CD4-positive, alpha-beta T cell (primary cell): ENCODE measurements at regions not wholly inside any gene's neighbourhood (a gene's known extent, or its start where the extent isn't known, plus 50 kb on each side); places are given as distances from the start of the nearest gene placed in this dataset.

Experiments used
- ATAC-seq: fragments of 200-7000 bp; cut with Tn5 transposase; one replicate; pipeline ENCODE4 v1.10.0; 2022; ENCODE audit warnings: mild to moderate bottlenecking; ENCODE audit not compliant: poor library complexity
- CTCF ChIA-PET: fragments of 350-600 bp; sonication (Branson Sonifier 250); formaldehyde crosslinking; loops from one replicate; lab custom pipeline; 2021; ENCODE audit warnings: antibody characterized with exemption, inconsistent platforms; lab: Charles Lee
- POLR2A ChIA-PET: fragments of 350-600 bp; sonication (Branson Sonifier 250); formaldehyde crosslinking; loops from one replicate; lab custom pipeline; 2021; ENCODE audit warnings: antibody characterized with exemption, inconsistent platforms; lab: Charles Lee
- DNase-seq, 14 experiments: peaks; one replicate each; pipeline ENCODE4 v3.0.0-alpha.2; 2013 to 2020; ENCODE audit warnings: mixed read lengths in 2 of 14
- H3K27ac ChIP-seq, 2 donors: one replicate each; pipeline versions ENCODE4 v1.5.1 to v1.7.0; 2013; ENCODE audit warnings: low read length in 2 of 2, low read depth in 1 of 2, mild to moderate bottlenecking in 1 of 2
- H3K27me3 ChIP-seq, 2 experiments: 1 replicate in 1 of 2; 2 replicates in 1 of 2; pipeline versions ENCODE4 v1.6.1 to v1.7.0; 2013; ENCODE audit warnings: low read length in 2 of 2, control low read depth in 1 of 2, mild to moderate bottlenecking in 1 of 2, moderate library complexity in 1 of 2; ENCODE audit not compliant: insufficient read depth in 2 of 2, control insufficient read depth in 1 of 2
- H3K36me3 ChIP-seq: one replicate; pipeline ENCODE4 v1.6.1; 2013; ENCODE audit warnings: low read length, control low read depth; ENCODE audit not compliant: insufficient read depth
- H3K4me1 ChIP-seq: one replicate; pipeline ENCODE4 v1.6.1; 2013; ENCODE audit warnings: low read length, control low read depth; ENCODE audit not compliant: insufficient read depth
- H3K4me3 ChIP-seq: one replicate; pipeline ENCODE4 v1.5.1; 2013; ENCODE audit warnings: mild to moderate bottlenecking, low read length, moderate library complexity
- H3K9me3 ChIP-seq, 2 experiments: 1 replicate in 1 of 2; 2 replicates in 1 of 2; pipeline versions ENCODE4 v1.6.1 to v1.7.0; 2013; ENCODE audit warnings: low read length in 2 of 2, mild to moderate bottlenecking in 2 of 2, control low read depth in 1 of 2, moderate library complexity in 1 of 2; ENCODE audit not compliant: control insufficient read depth in 1 of 2, insufficient read depth in 1 of 2
- H3K27ac Mint-ChIP-seq: one replicate; pipeline ENCODE4 v1.8.0; 2020; ENCODE audit warnings: mixed read lengths
- H3K27me3 Mint-ChIP-seq: one replicate; pipeline ENCODE4 v1.8.0; 2021; ENCODE audit warnings: mixed read lengths
- H3K36me3 Mint-ChIP-seq: one replicate; pipeline ENCODE4 v1.8.0; 2021; ENCODE audit warnings: low read depth, mixed read lengths
- H3K4me1 Mint-ChIP-seq: one replicate; pipeline ENCODE4 v1.8.0; 2021; ENCODE audit warnings: low read depth, mixed read lengths
- H3K4me3 Mint-ChIP-seq: one replicate; pipeline ENCODE4 v1.8.0; 2020; ENCODE audit warnings: mild to moderate bottlenecking, mixed read lengths
- H3K9me3 Mint-ChIP-seq: one replicate; pipeline ENCODE4 v1.8.0; 2020; ENCODE audit warnings: mixed read lengths
- intact Hi-C, 2 experiments: fragments of 100-400 bp; cut with DNase I in 1 of 2; cut with micrococcal nuclease in 1 of 2; formaldehyde crosslinking; loops; one replicate each; pipeline versions ENCODE4 v1.15.1 to v1.9.0; 2023 to 2025; cut with DNase I, micrococcal nuclease
- TF ChIP-seq, protein P1 (sequence below): fragments of 200-600 bp; IDR thresholded peaks from one replicate; pipeline ENCODE4 v1.8.0; 2022; ENCODE audit warnings: antibody characterized with exemption, mild to moderate bottlenecking

DNA sequence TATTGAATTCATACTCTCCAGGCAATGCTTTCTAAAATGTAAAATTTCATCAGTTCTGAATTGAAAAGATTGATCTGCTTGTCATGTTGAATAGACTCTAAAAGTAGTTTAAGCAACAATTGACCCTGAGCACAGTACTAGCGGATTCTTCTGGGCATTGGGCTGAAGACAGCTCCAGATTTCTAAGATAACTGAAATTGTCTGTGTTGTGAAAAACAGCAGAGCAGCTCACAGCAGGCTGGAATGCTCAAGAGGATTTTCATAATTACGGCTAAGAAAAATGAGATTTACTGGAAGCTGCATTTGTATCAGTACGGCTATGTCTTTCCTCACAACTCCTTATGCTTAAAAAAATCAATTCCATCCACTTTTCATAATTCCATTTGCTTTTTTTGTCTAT lies 373.7 kb downstream of the HACE1 start:
- no peaks in the 10 kb centered on the region for H3K36me3 Mint-ChIP-seq
- no peaks in the 10 kb centered on the region for H3K4me1 Mint-ChIP-seq
- no peak overlapping the region for H3K4me3 Mint-ChIP-seq
- no peaks in the 10 kb centered on the region for H3K4me1 ChIP-seq
- H3K27ac ChIP-seq: no peak overlapping the region
- H3K4me3 ChIP-seq: no peak overlapping the region
- TF ChIP-seq, protein P1, sequence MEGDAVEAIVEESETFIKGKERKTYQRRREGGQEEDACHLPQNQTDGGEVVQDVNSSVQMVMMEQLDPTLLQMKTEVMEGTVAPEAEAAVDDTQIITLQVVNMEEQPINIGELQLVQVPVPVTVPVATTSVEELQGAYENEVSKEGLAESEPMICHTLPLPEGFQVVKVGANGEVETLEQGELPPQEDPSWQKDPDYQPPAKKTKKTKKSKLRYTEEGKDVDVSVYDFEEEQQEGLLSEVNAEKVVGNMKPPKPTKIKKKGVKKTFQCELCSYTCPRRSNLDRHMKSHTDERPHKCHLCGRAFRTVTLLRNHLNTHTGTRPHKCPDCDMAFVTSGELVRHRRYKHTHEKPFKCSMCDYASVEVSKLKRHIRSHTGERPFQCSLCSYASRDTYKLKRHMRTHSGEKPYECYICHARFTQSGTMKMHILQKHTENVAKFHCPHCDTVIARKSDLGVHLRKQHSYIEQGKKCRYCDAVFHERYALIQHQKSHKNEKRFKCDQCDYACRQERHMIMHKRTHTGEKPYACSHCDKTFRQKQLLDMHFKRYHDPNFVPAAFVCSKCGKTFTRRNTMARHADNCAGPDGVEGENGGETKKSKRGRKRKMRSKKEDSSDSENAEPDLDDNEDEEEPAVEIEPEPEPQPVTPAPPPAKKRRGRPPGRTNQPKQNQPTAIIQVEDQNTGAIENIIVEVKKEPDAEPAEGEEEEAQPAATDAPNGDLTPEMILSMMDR: no peak
- intact Hi-C loops: no loop called here
- ChIA-PET POLR2A (no interaction called here), CTCF (no interaction called here)
- H3K27me3 ChIP-seq: no peaks in the 10 kb centered on the region
- no peak for ATAC-seq
- no peaks in the 10 kb centered on the region for H3K9me3 ChIP-seq
- no peak for DNase-seq
- no peaks in the 10 kb centered on the region for H3K36me3 ChIP-seq
- no peaks in the 10 kb centered on the region for H3K9me3 Mint-ChIP-seq
- H3K27ac Mint-ChIP-seq: no peak overlapping the region
- no peaks in the 10 kb centered on the region for H3K27me3 Mint-ChIP-seq

DNA sequence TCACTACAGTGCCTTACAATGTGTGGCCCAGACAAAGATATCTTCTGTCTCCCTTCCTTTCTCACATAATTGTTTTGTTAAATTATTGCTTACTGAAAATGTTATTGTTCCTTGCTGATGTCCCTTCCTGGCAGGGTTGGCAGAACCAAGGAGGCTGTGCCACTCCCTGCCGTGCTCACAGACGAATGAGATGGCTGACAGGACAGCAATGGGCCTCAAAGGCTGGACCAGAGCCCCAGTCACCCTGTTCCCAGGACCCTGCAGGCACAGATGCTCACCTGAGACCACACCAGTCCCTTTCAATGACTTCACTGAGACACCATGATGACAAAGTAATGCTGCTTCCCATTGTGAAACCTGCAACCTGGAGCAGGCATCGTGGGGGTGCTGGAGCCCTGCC lies 375.1 kb downstream of the HACE1 start:
- H3K27me3 ChIP-seq: no peaks in the 10 kb centered on the region
- H3K27ac ChIP-seq: no peak overlapping the region
- Mint-ChIP-seq H3K27me3 (no peaks in the 10 kb centered on the region), H3K4me3 (no peak overlapping the region), H3K4me1 (no peaks in the 10 kb centered on the region), H3K9me3 (no peaks in the 10 kb centered on the region), H3K36me3 (no peaks in the 10 kb centered on the region), H3K27ac (no peak overlapping the region)
- no peak overlapping the region for H3K4me3 ChIP-seq
- H3K9me3 ChIP-seq: no peaks in the 10 kb centered on the region
- ChIA-PET POLR2A (no interaction called here), CTCF (no interaction called here)
- DNase-seq (no peak), ATAC-seq (no peak)
- TF ChIP-seq, protein P1: no peak
- no peaks in the 10 kb centered on the region for H3K36me3 ChIP-seq
- intact Hi-C loops: no loop called here
- H3K4me1 ChIP-seq: no peaks in the 10 kb centered on the region

DNA sequence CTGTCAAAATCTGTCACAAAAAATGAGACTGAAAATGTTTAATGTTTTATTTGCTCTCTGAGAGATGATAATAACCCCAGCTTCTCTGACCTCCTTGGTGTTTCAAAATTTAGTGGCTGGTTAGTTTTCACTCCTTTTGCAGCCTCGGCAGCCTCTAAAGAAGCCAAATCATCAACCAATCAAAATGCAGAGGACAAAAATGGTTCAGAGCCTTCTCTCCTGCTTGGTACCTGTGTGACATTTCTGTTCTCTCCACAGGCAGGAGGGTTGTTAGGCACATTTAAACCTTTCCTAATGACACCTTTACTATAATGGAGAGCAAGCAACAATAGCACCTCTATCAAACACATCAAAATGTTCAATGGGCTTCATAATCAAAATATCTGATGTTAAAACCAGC lies 375.5 kb downstream of the HACE1 start:
- ChIA-PET CTCF (no interaction called here), POLR2A (no interaction called here)
- ATAC-seq: no peak
- H3K36me3 Mint-ChIP-seq: no peaks in the 10 kb centered on the region
- no peaks in the 10 kb centered on the region for H3K27me3 Mint-ChIP-seq
- Histone ChIP-seq H3K4me1 (no peaks in the 10 kb centered on the region), H3K4me3 (no peak overlapping the region), H3K9me3 (no peaks in the 10 kb centered on the region), H3K36me3 (no peaks in the 10 kb centered on the region), H3K27me3 (no peaks in the 10 kb centered on the region), H3K27ac (no peak overlapping the region)
- H3K27ac Mint-ChIP-seq: no peak overlapping the region
- H3K4me1 Mint-ChIP-seq: no peaks in the 10 kb centered on the region
- DNase-seq: no peak
- TF ChIP-seq, protein P1: no peak
- H3K9me3 Mint-ChIP-seq: no peaks in the 10 kb centered on the region
- intact Hi-C loops: no loop called here
- H3K4me3 Mint-ChIP-seq: no peak overlapping the region
